Ishikawa (cell line): ENCODE measurements at regions not wholly inside any gene's neighbourhood (a gene's known extent, or its start where the extent isn't known, plus 50 kb on each side); places are given as distances from the start of the nearest gene placed in this dataset.

Experiments used
- EGR1 ChIP-seq: IDR thresholded peaks from 2 replicates; pipeline ENCODE4 v1.6.1; 2012
- EP300 ChIP-seq: IDR thresholded peaks from 2 replicates; pipeline ENCODE4 v1.6.1; 2012; ENCODE audit warnings: borderline replicate concordance
- MAX ChIP-seq: IDR thresholded peaks from 2 replicates; pipeline ENCODE4 v1.6.1; 2012
- RAD21 ChIP-seq: IDR thresholded peaks from 2 replicates; pipeline ENCODE4 v1.6.1; 2012; ENCODE audit warnings: low read depth
- TAF1 ChIP-seq: IDR thresholded peaks from 2 replicates; pipeline ENCODE4 v1.6.1; 2012; ENCODE audit warnings: low read depth, mild to moderate bottlenecking

GRCh38 chr14:41403360-41403759, 203.3 kb upstream of the LRFN5 start:
- TF ChIP-seq MAX (no peak), TAF1 (no peak), EGR1 (no peak), EP300 (no peak), RAD21 (no peak)
